ENCODE measurements at regions not wholly inside any gene's neighbourhood (a gene's known extent, or its start where the extent isn't known, plus 50 kb on each side); places are given as distances from the start of the nearest gene placed in this dataset.

DNA sequence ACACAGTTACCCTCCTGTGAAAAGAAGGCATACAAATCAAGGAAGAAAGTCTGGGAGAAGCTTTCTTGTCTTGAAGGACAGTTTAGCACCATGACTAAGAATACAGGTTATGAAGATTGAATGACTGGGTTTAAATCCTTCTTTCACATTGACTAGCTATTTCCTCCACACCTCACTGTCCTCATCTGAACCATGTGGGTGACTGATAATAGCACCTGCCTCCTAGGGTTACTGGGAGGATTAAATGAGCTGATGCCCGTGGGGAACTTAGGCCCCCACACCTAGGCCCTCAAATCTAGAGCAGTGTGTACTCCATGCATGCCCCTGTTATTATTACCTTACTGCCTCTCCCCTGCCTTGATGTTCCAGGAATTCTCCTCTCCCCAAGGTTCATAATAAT, 202.9 kb downstream of the FBXO15 start:
- H3K4me2 ChIP-seq (ENCODE audit: low read depth, low read length, poor library complexity, severe bottlenecking), result no peak overlapping the region
- no peaks in the 10 kb centered on the region for H3K4me1 ChIP-seq (ENCODE audit: insufficient read depth, low read length, poor library complexity, severe bottlenecking)
- no peaks in the 10 kb centered on the region for H3K27me3 ChIP-seq (ENCODE audit: insufficient read depth, low read length, poor library complexity, severe bottlenecking)
- no peaks in the 10 kb centered on the region for H3K36me3 ChIP-seq (ENCODE audit: insufficient read depth, low read length)
- no peaks in the 10 kb centered on the region for H4K20me1 ChIP-seq (ENCODE audit: insufficient read depth, low read length, poor library complexity, severe bottlenecking)
- no peaks in the 10 kb centered on the region for H3K9me3 ChIP-seq (ENCODE audit: insufficient read depth, low read depth, low read length)
- H2AFZ ChIP-seq (ENCODE audit: low read length), result no peak overlapping the region
- no peaks in the 10 kb centered on the region for H3K79me2 ChIP-seq (ENCODE audit: insufficient read depth, low read length)
- H3K9ac ChIP-seq (ENCODE audit: low read depth, low read length, poor library complexity, severe bottlenecking), result no peak overlapping the region
- H3K9me2 ChIP-seq (replicated peaks; ENCODE audit: low read depth, low read length), result no peaks in the 10 kb centered on the region
- H3F3A ChIP-seq (ENCODE audit: low read depth), result no peaks in the 10 kb centered on the region
- no peak overlapping the region for H3K4me3 ChIP-seq (ENCODE audit: low read length, poor library complexity, severe bottlenecking)
- TF ChIP-seq EZH2phosphoT487 (IDR thresholded peaks at IDR 0.05; ENCODE audit: borderline replicate concordance), result no peak
- TF ChIP-seq, protein P1, sequence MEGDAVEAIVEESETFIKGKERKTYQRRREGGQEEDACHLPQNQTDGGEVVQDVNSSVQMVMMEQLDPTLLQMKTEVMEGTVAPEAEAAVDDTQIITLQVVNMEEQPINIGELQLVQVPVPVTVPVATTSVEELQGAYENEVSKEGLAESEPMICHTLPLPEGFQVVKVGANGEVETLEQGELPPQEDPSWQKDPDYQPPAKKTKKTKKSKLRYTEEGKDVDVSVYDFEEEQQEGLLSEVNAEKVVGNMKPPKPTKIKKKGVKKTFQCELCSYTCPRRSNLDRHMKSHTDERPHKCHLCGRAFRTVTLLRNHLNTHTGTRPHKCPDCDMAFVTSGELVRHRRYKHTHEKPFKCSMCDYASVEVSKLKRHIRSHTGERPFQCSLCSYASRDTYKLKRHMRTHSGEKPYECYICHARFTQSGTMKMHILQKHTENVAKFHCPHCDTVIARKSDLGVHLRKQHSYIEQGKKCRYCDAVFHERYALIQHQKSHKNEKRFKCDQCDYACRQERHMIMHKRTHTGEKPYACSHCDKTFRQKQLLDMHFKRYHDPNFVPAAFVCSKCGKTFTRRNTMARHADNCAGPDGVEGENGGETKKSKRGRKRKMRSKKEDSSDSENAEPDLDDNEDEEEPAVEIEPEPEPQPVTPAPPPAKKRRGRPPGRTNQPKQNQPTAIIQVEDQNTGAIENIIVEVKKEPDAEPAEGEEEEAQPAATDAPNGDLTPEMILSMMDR (conservative IDR thresholded peaks at IDR 0.05; ENCODE audit: low read length), result no peak

DNA sequence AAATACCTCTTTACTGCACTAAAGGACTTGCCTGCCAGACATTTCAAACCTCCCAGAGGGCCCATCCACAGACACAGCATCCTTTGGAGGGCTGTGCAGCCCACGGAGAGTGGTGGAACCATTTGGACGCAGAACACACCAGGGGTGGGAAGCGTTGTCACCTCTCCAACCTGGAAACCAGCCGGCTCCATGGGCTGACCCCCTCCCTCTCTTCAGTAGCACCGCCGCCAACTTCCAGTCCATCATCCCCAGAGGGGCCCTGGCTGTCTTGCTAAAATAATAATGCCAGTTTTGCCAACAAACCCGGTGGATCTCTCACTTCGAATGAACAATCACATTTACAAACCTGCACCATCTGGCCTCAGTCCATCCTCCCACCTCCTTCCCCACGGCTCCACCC, 203.9 kb downstream of the FBXO15 start:
- Histone ChIP-seq H3K4me1 (ENCODE audit: insufficient read depth, low read length, poor library complexity, severe bottlenecking) (no peaks in the 10 kb centered on the region), H3K36me3 (ENCODE audit: insufficient read depth, low read length) (no peaks in the 10 kb centered on the region), H3K9ac (ENCODE audit: low read depth, low read length, poor library complexity, severe bottlenecking) (no peak overlapping the region), H3K4me2 (ENCODE audit: low read depth, low read length, poor library complexity, severe bottlenecking) (no peak overlapping the region), H3K9me3 (ENCODE audit: insufficient read depth, low read depth, low read length) (no peaks in the 10 kb centered on the region), H3K79me2 (ENCODE audit: insufficient read depth, low read length) (no peaks in the 10 kb centered on the region), H3K9me2 (replicated peaks; ENCODE audit: low read depth, low read length) (no peaks in the 10 kb centered on the region), H3K27me3 (ENCODE audit: insufficient read depth, low read length, poor library complexity, severe bottlenecking) (no peaks in the 10 kb centered on the region), H4K20me1 (ENCODE audit: insufficient read depth, low read length, poor library complexity, severe bottlenecking) (no peaks in the 10 kb centered on the region), H3F3A (ENCODE audit: low read depth) (no peaks in the 10 kb centered on the region), H2AFZ (ENCODE audit: low read length) (no peak overlapping the region), H3K4me3 (ENCODE audit: low read length, poor library complexity, severe bottlenecking) (no peak overlapping the region)
- TF ChIP-seq EZH2phosphoT487 (IDR thresholded peaks at IDR 0.05; ENCODE audit: borderline replicate concordance), result no peak
- TF ChIP-seq, protein P1 (conservative IDR thresholded peaks at IDR 0.05; ENCODE audit: low read length), result no peak

DNA sequence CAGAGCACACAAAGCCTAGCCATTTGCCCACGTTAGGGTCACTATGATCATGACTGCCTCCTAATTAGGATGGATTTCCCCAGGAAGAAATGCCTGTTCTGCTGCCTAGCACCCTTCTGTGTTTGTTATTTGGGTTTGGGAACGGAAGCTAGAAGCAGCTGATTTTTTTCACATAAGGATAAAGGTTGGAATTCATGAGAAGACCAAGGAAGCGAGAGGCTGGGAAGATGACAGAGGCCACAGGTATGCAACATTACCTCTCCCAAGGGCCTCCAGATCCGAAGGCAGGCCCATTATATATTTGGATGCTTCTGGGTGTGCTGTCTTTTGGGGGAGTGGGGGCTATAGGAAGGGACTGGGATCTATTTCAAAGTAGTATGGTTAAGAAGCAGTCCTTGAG, 204.7 kb downstream of the FBXO15 start:
- H3K79me2 ChIP-seq (ENCODE audit: insufficient read depth, low read length), result no peaks in the 10 kb centered on the region
- no peak overlapping the region for H2AFZ ChIP-seq (ENCODE audit: low read length)
- no peak overlapping the region for H3K9ac ChIP-seq (ENCODE audit: low read depth, low read length, poor library complexity, severe bottlenecking)
- no peak overlapping the region for H3K4me3 ChIP-seq (ENCODE audit: low read length, poor library complexity, severe bottlenecking)
- H3K4me1 ChIP-seq (ENCODE audit: insufficient read depth, low read length, poor library complexity, severe bottlenecking), result no peaks in the 10 kb centered on the region
- H3K9me2 ChIP-seq (replicated peaks; ENCODE audit: low read depth, low read length), result no peaks in the 10 kb centered on the region
- H4K20me1 ChIP-seq (ENCODE audit: insufficient read depth, low read length, poor library complexity, severe bottlenecking), result no peaks in the 10 kb centered on the region
- H3K27me3 ChIP-seq (ENCODE audit: insufficient read depth, low read length, poor library complexity, severe bottlenecking), result no peaks in the 10 kb centered on the region
- H3F3A ChIP-seq (ENCODE audit: low read depth), result no peaks in the 10 kb centered on the region
- no peaks in the 10 kb centered on the region for H3K9me3 ChIP-seq (ENCODE audit: insufficient read depth, low read depth, low read length)
- TF ChIP-seq, protein P1 (conservative IDR thresholded peaks at IDR 0.05; ENCODE audit: low read length), result no peak
- TF ChIP-seq EZH2phosphoT487 (IDR thresholded peaks at IDR 0.05; ENCODE audit: borderline replicate concordance), result no peak
- no peak overlapping the region for H3K4me2 ChIP-seq (ENCODE audit: low read depth, low read length, poor library complexity, severe bottlenecking)
- H3K36me3 ChIP-seq (ENCODE audit: insufficient read depth, low read length), result no peaks in the 10 kb centered on the region

Data from Loucy (cell line).